Upper lobe of left lung (tissue), 6 donors: ENCODE measurements at regions not wholly inside any gene's neighbourhood (a gene's known extent, or its start where the extent isn't known, plus 50 kb on each side); places are given as distances from the start of the nearest gene placed in this dataset.

Source experiments
- ATAC-seq, 2 donors: fragments of 200-7000 bp; cut with Tn5 transposase; one replicate each; pipeline ENCODE4 v1.9.1; 2022; ENCODE audit warnings: mild to moderate bottlenecking in 2 of 2, moderate library complexity in 2 of 2; ENCODE audit not compliant: low FRiP score in 2 of 2
- DNase-seq, 2 donors: peaks; one replicate each; pipeline ENCODE4 v3.0.0-alpha.2; 2019 to 2020
- H3K27ac ChIP-seq, 4 donors: fragments of 200-600 bp; sonication (generic); one replicate each; pipeline ENCODE4 v1.5.1; 2016 to 2019
- H3K27me3 ChIP-seq, 4 donors: fragments of 200-600 bp; sonication (generic); one replicate each; pipeline ENCODE4 v1.5.1; 2017 to 2019
- H3K36me3 ChIP-seq, 4 donors: fragments of 200-600 bp; sonication (generic); one replicate each; pipeline ENCODE4 v1.5.1; 2016 to 2019
- H3K4me1 ChIP-seq, 4 donors: fragments of 200-600 bp; sonication (generic); one replicate each; pipeline ENCODE4 v1.5.1; 2018 to 2019
- H3K4me3 ChIP-seq, 4 donors: fragments of 200-600 bp; sonication (generic); one replicate each; pipeline ENCODE4 v1.5.1; 2017 to 2019; ENCODE audit warnings: mild to moderate bottlenecking in 2 of 4, moderate library complexity in 1 of 4
- H3K9me3 ChIP-seq, 4 donors: fragments of 200-600 bp; sonication (generic); one replicate each; pipeline ENCODE4 v1.5.1; 2018 to 2019
- EP300 ChIP-seq, 4 donors: sonication (generic); formaldehyde crosslinking; IDR thresholded peaks; one replicate each; pipeline ENCODE4 v1.5.1; 2017; ENCODE audit warnings: antibody characterized with exemption in 4 of 4, control low read depth in 2 of 4
- POLR2A ChIP-seq, 4 donors: fragments of 450-650 bp; IDR thresholded peaks; one replicate each; pipeline ENCODE4 v1.5.1; 2016 to 2017; ENCODE audit warnings: antibody characterized with exemption in 4 of 4, mild to moderate bottlenecking in 2 of 4
- POLR2AphosphoS5 ChIP-seq, 2 donors: sonication (generic); formaldehyde crosslinking; IDR thresholded peaks; one replicate each; pipeline ENCODE4 v1.5.1; 2017; ENCODE audit warnings: antibody characterized with exemption in 2 of 2
- WGBS, 2 donors: methylation state at CpG; one replicate each; pipeline ENCODE4 v1.1.5; 2017 to 2018; 5-methylcytosine and 5-hydroxymethylcytosine counted together
- TF ChIP-seq, protein P1 (sequence below), 6 experiments: fragments of 450-650 bp in 4 of 6; fragments of 200-600 bp in 2 of 6; sonication (generic) in 2 of 6; IDR thresholded peaks; one replicate each; pipeline ENCODE4 v1.5.1; 2016 to 2019; ENCODE audit warnings: antibody characterized with exemption in 6 of 6
- donor health status: DM: no; HTN: no; CAD: no; lungs with moderate emphysema.
- donor health status: DM: no; HTN: yes; CAD: no; lungs with severe emphysema.

DNA sequence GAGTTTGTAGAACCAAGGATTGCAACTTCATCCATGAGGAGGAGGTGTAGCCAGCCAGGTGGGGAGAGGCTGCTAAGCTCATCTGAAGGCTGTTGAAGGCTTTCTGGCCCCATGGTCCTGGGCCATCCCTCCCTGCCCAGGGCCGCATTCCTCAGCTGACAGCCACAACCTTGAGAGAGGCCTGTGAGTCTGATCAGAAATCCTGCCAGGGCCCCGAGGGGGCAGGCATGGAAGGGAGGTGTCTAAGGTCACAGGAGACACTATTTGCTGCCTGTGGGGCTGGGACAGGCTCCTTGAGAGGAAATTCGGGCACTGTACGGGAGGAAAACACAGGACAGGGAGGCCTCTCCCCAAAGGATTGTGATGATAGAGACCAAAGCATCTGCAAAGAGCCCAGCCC is 88.1 kb upstream of the IGLL5 start:
- Histone ChIP-seq H3K27me3 (no peaks in the 10 kb centered on the region), H3K4me3 (no peak overlapping the region), H3K27ac (no peak overlapping the region), H3K4me1 (no peaks in the 10 kb centered on the region), H3K9me3 (no peaks in the 10 kb centered on the region), H3K36me3 (no peaks in the 10 kb centered on the region)
- 46% methylated on average over 4 of the region's 4 CpGs; no CpG with 5 or more reads in 1 of the 2 donors for WGBS, 2 donors
- no peak for TF ChIP-seq POLR2AphosphoS5 (IDR thresholded peaks at IDR 0.05)
- TF ChIP-seq POLR2A (IDR thresholded peaks at IDR 0.05) = no peak
- TF ChIP-seq, protein P1, sequence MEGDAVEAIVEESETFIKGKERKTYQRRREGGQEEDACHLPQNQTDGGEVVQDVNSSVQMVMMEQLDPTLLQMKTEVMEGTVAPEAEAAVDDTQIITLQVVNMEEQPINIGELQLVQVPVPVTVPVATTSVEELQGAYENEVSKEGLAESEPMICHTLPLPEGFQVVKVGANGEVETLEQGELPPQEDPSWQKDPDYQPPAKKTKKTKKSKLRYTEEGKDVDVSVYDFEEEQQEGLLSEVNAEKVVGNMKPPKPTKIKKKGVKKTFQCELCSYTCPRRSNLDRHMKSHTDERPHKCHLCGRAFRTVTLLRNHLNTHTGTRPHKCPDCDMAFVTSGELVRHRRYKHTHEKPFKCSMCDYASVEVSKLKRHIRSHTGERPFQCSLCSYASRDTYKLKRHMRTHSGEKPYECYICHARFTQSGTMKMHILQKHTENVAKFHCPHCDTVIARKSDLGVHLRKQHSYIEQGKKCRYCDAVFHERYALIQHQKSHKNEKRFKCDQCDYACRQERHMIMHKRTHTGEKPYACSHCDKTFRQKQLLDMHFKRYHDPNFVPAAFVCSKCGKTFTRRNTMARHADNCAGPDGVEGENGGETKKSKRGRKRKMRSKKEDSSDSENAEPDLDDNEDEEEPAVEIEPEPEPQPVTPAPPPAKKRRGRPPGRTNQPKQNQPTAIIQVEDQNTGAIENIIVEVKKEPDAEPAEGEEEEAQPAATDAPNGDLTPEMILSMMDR (IDR thresholded peaks at IDR 0.05) = no peak
- TF ChIP-seq EP300 (IDR thresholded peaks at IDR 0.05) = no peak
- DNase-seq (no peak), ATAC-seq (peak in 1 of 2 donors; percentile 54)

DNA sequence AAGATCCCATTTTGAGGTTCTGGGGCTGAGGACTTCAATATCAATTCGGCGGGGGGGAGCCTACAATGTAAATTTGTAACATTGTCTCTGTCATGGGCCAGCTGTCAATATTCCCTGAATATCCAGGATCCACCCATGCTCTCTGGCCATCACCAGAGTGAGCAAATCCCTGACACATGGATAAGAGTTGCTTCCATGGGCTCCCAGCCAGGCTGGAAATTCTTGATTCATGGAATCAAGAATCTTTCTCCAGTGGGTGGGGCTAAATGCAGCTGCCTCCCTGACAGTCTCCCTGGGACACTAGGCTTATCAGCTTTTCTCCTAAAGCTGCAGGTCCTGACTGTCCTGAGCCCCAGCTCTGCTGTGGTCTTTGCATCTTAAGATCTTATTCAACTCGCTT is 86.9 kb upstream of the IGLL5 start:
- Histone ChIP-seq H3K27me3 (no peaks in the 10 kb centered on the region), H3K4me1 (no peaks in the 10 kb centered on the region), H3K9me3 (no peaks in the 10 kb centered on the region), H3K4me3 (no peak overlapping the region), H3K27ac (no peak overlapping the region), H3K36me3 (no peaks in the 10 kb centered on the region)
- DNase-seq (no peak), ATAC-seq (peak in 1 of 2 donors; percentile 87)
- no peak for TF ChIP-seq EP300 (IDR thresholded peaks at IDR 0.05)
- TF ChIP-seq POLR2AphosphoS5 (IDR thresholded peaks at IDR 0.05) = no peak
- TF ChIP-seq, protein P1 (IDR thresholded peaks at IDR 0.05) = no peak
- no peak for TF ChIP-seq POLR2A (IDR thresholded peaks at IDR 0.05)
- 68 to 84% methylated on average over 3 of the region's 3 CpGs for WGBS, 2 donors

DNA sequence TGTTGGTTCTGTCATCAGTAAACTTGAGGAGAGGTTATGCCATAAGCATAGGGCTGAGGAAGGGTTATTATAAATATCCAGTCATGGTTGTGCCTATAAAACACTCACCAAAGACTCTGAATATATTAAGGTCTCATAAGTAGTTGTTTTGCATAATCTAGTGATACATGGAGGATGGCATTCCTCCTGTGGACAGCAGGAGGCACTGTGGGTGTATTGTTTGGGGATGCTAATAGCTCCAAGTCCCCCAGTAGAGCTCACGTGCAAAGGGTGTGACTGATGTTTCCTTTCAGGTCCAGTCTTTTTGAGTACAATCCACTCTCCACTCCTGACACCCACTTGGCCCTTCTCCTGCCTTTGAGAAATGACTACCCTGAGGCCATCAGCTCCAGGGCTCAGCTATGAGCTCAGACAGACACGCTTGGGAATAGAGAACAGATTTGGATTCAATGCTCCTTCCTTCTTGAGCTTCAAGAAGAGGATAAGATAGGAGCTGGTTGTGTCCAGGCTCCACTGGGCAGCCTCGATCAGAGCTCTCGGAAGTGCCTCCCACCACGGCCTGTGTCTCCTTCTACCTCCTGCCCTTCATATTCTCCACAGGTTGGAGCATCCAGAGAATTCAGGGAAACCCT is 85.2 kb upstream of the IGLL5 start:
- no peak for ATAC-seq
- Histone ChIP-seq H3K27me3 (no peaks in the 10 kb centered on the region), H3K9me3 (no peaks in the 10 kb centered on the region), H3K4me3 (no peak overlapping the region), H3K4me1 (no peaks in the 10 kb centered on the region), H3K36me3 (no peaks in the 10 kb centered on the region), H3K27ac (no peak overlapping the region)
- no peak for DNase-seq
- TF ChIP-seq, protein P1 (IDR thresholded peaks at IDR 0.05) = peak in 3 of 6 experiments; percentile 6 to 20 (median 19)
- TF ChIP-seq POLR2AphosphoS5 (IDR thresholded peaks at IDR 0.05) = no peak
- no peak for TF ChIP-seq POLR2A (IDR thresholded peaks at IDR 0.05)
- TF ChIP-seq EP300 (IDR thresholded peaks at IDR 0.05) = no peak
- WGBS, 2 donors = 77 to 80% methylated on average over 5 of the region's 5 CpGs

DNA sequence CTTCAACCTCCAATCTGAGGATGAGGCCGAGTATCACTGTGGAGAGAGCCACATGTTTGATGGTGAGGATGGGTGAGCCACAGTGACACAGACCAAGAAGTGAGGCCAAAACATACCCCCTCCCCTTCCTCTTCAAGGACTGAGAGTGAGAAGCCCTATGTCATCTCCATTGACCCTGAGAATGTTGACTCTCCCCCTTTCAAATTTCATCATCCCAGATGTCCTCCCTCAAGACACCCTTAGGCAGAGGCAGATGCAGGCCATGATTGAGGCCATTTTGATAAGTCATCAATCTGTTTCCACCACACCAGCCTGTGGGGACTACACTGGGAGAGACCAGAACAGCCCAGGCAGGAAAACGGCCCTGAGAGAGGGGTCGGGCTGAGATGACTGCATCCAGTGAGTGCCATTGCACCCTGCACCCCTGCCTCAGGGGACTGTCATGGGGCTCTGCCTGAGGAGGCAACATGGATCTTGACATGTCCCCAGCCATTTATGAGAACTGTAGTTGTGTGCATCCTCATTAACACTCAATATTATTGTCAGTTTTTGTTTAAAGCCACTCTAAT is 84.2 kb upstream of the IGLL5 start:
- Histone ChIP-seq H3K4me3 (no peak overlapping the region), H3K27me3 (no peaks in the 10 kb centered on the region), H3K4me1 (no peaks in the 10 kb centered on the region), H3K27ac (no peak overlapping the region), H3K36me3 (no peaks in the 10 kb centered on the region), H3K9me3 (no peaks in the 10 kb centered on the region)
- 51 to 57% methylated on average over 2 to 3 of the region's 3 CpGs for WGBS, 2 donors
- DNase-seq (no peak), ATAC-seq (no peak)
- no peak for TF ChIP-seq POLR2AphosphoS5 (IDR thresholded peaks at IDR 0.05)
- TF ChIP-seq, protein P1 (IDR thresholded peaks at IDR 0.05) = no peak
- TF ChIP-seq POLR2A (IDR thresholded peaks at IDR 0.05) = no peak
- TF ChIP-seq EP300 (IDR thresholded peaks at IDR 0.05) = no peak

DNA sequence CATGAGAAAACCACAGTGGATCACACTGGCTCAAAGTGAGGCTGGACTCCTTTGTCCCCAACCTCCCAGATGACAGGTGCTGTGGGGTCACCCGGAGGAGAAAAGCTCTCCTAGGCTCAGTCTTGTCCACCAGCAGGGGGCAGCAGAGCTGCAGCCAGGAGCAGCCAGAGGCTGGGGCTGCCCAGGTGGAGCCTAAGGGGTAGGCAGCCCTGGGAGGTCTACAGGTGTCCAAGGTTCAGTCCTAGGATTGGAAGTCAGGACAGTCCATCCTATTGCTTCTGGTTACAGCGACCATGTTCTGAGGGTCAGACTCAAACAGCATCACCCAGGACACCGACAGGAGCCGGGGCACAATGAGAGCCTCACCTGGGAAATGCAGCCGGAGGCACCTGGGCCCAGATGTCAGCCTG is 77.6 kb upstream of the IGLL5 start:
- ATAC-seq (peak; percentile 44 to 80), DNase-seq (peak in 1 of 2 donors; percentile 46)
- Histone ChIP-seq H3K9me3 (no peaks in the 10 kb centered on the region), H3K4me1 (no peaks in the 10 kb centered on the region), H3K27ac (no peak overlapping the region), H3K36me3 (no peaks in the 10 kb centered on the region), H3K4me3 (no peak overlapping the region), H3K27me3 (no peaks in the 10 kb centered on the region)
- 20 to 76% methylated on average over 1 to 5 of the region's 5 CpGs for WGBS, 2 donors
- TF ChIP-seq, protein P1 (IDR thresholded peaks at IDR 0.05) = peak; percentile 38 to 68 (median 49)
- TF ChIP-seq EP300 (IDR thresholded peaks at IDR 0.05) = no peak
